CD4-positive, alpha-beta T cell treated with Interleukin-4 for 1 hour (primary cell): ENCODE measurements at regions not wholly inside any gene's neighbourhood (a gene's known extent, or its start where the extent isn't known, plus 50 kb on each side); places are given as distances from the start of the nearest gene placed in this dataset.

ENCODE experiments used
- DNase-seq, 2 donors: peaks; one replicate each; pipeline ENCODE4 v3.0.0-alpha.2; 2020 to 2022

- no peak for DNase-seq
These were observed 568.7 kb upstream of the DSEL start for GRCh38 chr18:68085251-68085650.

- no peak for DNase-seq
These were observed 567.3 kb upstream of the DSEL start for GRCh38 chr18:68083776-68084175.

- no peak for DNase-seq
These were observed 566.6 kb upstream of the DSEL start for GRCh38 chr18:68083131-68083530.

DNA sequence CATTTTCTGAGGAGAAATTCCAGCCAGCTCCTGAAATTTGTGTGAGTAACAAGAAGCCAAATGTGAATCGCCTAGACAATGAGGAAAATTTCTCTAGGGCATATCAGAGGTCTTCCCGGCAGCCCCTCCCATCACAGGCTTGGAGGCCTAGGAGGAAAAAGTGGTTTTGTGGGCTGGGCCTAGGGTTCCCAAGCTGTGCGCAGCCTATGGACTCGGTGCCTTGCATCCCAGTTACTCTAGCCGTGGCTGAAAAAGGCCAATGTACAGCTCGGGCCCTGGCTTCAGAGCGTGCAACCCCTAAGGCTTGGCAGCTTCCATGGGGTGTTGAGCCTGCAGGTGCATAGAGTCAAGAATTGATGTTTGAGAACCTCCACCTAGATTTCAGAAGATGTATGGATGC lies 556.2 kb upstream of the DSEL start:
- DNase-seq = no peak

- DNase-seq = no peak
These were observed 544.4 kb upstream of the DSEL start for GRCh38 chr18:68060871-68061270.

- no peak for DNase-seq
These were observed 540.4 kb upstream of the DSEL start for GRCh38 chr18:68056936-68057335.

DNA sequence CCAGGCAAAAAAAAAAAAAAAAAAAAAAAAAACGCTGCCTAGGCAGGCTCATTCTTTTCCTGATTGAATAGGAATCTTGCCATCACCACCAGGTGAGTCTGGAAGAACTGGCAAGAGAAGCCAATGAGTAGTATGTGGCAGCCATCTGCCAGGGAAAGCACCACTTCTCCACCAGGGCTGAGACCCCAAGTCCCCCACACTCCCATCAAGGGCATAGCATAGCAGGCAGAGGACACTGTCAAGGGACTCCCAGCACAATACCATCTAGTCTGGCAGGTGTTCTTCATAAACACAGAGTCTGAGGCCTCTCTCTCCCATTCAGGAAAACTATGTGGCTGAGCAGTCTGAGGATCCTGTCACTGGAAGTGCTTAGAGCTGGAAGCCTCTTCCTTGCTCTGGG lies 538.1 kb upstream of the DSEL start:
- DNase-seq = no peak

DNA sequence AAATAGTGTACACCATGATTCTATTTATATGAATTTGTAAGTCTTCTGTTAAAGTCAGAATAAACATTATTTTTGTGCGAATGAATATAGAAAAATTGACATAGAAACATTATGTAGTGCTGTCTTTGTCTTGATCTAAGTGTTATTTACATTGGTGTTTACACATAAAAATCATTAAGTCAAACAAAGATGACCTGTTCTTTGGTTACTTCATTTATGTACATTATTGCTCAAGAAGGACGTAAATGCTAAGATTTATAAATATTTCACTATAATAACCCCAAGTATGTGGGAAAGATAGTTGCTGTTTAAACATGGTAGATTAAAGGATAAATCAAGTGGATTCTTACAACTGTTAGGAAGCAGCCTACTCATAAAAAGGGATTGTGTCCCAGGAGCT lies 536.8 kb upstream of the DSEL start:
- DNase-seq = no peak

DNA sequence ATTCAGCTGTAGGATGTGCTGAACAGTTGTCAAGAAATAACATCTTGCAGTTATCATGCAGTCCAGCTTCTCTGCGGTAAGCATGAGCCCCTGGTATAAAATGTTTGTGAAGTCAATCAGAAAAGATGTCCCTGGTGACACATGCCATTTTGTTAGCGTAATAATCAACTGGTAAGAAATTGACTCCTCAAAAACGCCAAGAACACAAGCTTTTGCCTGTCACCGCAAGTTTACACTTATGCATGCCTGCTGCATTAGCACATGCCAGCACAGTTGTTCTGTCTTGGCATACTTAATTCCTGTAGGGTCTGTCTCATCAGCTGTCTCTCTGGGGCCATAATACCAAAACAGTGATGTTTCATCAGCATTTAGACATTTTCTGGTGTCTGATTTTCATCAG lies 524.8 kb upstream of the DSEL start:
- DNase-seq = no peak

- no peak for DNase-seq
These were observed 523.7 kb upstream of the DSEL start for GRCh38 chr18:68040198-68040597.

- no peak for DNase-seq
These were observed 519.4 kb upstream of the DSEL start for GRCh38 chr18:68035774-68036522.

- DNase-seq = no peak
These were observed 517.8 kb upstream of the DSEL start for GRCh38 chr18:68034296-68034695.

GRCh38 chr18:68033466-68033865 lies 516.9 kb upstream of the DSEL start:
- DNase-seq = no peak

DNA sequence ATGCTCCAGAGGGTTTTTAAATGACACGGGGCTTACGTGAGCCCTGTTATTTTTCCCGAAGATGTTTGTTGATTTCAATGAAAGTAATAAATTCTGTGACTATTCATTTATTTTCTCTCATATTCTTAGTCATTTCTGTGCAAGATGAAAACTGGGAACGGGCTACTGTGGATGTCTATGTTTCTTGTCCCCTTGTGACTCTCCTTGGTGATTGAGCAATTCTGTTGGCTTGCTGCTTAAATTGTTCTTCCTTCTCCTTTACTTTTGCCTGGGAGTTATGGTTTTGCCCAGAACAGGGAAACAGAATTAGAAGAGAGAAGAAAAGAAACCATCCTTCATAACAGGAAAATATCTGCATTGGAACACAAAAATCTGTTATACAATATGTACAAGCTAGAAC lies 508.2 kb upstream of the DSEL start:
- DNase-seq = no peak

GRCh38 chr18:68017385-68017784 lies 500.9 kb upstream of the DSEL start:
- DNase-seq = no peak

DNA sequence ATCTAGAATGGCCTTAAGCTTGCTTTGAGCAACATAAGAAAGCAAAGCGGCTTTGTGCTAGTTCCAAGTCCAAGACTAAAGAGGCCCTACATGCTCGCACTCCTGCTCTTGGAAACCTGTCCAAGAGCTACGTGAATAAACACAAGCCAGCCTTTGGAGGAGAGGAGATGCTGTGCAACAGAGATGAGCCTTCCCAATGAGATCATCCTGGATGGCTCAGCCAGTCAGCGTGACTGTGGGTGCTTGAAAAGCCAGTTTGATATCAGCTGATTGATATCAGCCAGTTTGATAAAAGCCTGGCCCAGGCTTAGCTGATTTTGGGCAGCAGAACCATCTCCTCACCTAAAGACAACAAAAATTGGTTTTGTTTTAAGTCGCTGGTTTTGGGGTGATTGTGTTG lies 481.0 kb upstream of the DSEL start:
- no peak for DNase-seq

GRCh38 chr18:67995769-67996168 lies 479.2 kb upstream of the DSEL start:
- DNase-seq = no peak

- DNase-seq = no peak
These were observed 463.7 kb upstream of the DSEL start for GRCh38 chr18:67980241-67980640.

- DNase-seq = no peak
These were observed 460.6 kb upstream of the DSEL start for GRCh38 chr18:67977067-67977616.

GRCh38 chr18:67973916-67974315 lies 457.4 kb upstream of the DSEL start:
- no peak for DNase-seq

DNA sequence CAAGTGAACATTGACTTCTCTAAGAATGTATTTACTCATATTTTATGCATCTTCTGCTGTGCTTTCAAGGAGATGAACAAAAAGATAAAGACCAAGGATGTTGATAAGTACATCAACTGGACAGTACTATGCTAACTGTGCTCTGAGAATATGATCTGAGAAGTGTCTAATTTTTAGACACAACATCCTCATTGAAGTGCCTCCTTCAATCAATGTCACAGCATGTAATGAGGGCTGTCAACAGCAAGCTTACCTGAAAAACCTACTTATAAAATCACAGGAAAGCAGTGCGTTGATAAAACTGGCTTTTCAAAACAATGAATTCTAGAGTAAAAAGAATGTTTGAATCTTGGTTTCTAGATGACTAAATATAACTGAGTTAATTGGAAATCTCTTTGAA lies 452.9 kb upstream of the DSEL start:
- no peak for DNase-seq

DNA sequence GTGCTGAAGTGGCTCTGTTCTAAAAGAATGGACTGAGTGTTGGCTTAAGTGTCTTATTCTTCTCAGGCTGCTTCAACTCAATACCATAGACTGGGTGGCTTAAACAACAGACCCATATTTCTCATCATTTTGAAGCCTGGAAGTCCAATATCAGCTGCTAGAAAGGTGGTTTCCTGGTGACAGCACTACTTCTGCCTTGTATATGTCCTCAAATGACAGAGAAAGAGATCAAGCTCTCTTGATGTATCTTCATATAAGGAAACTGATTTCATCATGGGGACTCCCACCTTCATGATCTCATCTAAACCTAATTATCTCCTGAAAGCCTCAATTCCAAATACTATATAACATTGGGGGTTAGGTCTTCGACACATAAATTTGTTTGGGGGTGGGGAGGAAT lies 449.7 kb upstream of the DSEL start:
- DNase-seq = no peak

DNA sequence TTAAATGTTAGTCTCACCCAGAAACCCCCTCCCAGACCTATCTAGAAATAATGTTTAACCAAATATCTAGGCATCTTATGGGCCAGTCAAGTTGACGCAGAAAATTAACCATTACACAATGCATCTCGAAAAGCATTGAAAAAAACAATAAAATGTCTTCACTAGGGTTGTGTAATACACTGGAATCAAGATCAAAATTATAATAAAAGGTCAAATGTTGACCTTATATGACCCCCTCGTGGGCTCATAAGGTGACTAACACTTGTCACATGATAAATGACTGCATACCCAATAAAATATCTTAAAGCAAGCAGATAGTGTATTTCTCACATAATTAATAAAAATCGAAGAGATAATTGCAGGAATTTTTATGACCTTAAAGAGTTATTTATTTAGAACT lies 447.9 kb upstream of the DSEL start:
- DNase-seq = no peak

- DNase-seq = no peak
These were observed 445.4 kb upstream of the DSEL start for GRCh38 chr18:67961701-67962440.
